Mesothelial cell of epicardium (in vitro differentiated cells): ENCODE measurements at regions not wholly inside any gene's neighbourhood (a gene's known extent, or its start where the extent isn't known, plus 50 kb on each side); places are given as distances from the start of the nearest gene placed in this dataset.

Experiments used
- DNase-seq, 2 experiments: peaks; one replicate each; pipeline ENCODE4 v3.0.0; 2021; ENCODE audit warnings: low spot score in 2 of 2; ENCODE audit not compliant: unreplicated experiment in 2 of 2
- H3K27ac Mint-ChIP-seq: 2 replicates; pipeline ENCODE4 v1.8.0; 2021; ENCODE audit warnings: mixed read lengths
- H3K27me3 Mint-ChIP-seq: 2 replicates; pipeline ENCODE4 v1.8.0; 2021; ENCODE audit warnings: low read depth, mixed read lengths
- H3K36me3 Mint-ChIP-seq: 2 replicates; pipeline ENCODE4 v1.8.0; 2021; ENCODE audit warnings: mixed read lengths
- H3K4me1 Mint-ChIP-seq: 2 replicates; pipeline ENCODE4 v1.8.0; 2021; ENCODE audit warnings: mixed read lengths
- H3K4me3 Mint-ChIP-seq: 2 replicates; pipeline ENCODE4 v1.8.0; 2021; ENCODE audit warnings: mild to moderate bottlenecking, moderate library complexity, mixed read lengths
- H3K9me3 Mint-ChIP-seq: 2 replicates; pipeline ENCODE4 v1.8.0; 2021; ENCODE audit warnings: mixed read lengths
- CTCF ChIP-seq: fragments of 200-600 bp; sonication (generic); IDR thresholded peaks from one replicate; pipeline ENCODE4 v1.5.0; 2021; ENCODE audit warnings: antibody characterized with exemption; ENCODE audit not compliant: unreplicated experiment

GRCh38 chr17:55661256-55661758 is 61.4 kb downstream of the TMEM100 start:
- no peak overlapping the region for H3K27ac Mint-ChIP-seq
- H3K36me3 Mint-ChIP-seq: no peaks in the 10 kb centered on the region
- no peak overlapping the region for H3K4me3 Mint-ChIP-seq
- H3K9me3 Mint-ChIP-seq: no peaks in the 10 kb centered on the region
- peaks cover 13% of the 10 kb centered on the region for H3K4me1 Mint-ChIP-seq
- H3K27me3 Mint-ChIP-seq: peaks cover 13% of the 10 kb centered on the region
- no peak for TF ChIP-seq CTCF
- no peak for DNase-seq

- no peaks in the 10 kb centered on the region for H3K36me3 Mint-ChIP-seq
- no peak overlapping the region for H3K4me3 Mint-ChIP-seq
- no peak for DNase-seq
- no peak for TF ChIP-seq CTCF
- H3K27ac Mint-ChIP-seq: no peak overlapping the region
- H3K4me1 Mint-ChIP-seq: peaks cover 13% of the 10 kb centered on the region
- no peaks in the 10 kb centered on the region for H3K9me3 Mint-ChIP-seq
- peaks cover 13% of the 10 kb centered on the region for H3K27me3 Mint-ChIP-seq
These were observed 62.3 kb downstream of the TMEM100 start for GRCh38 chr17:55660178-55660886.

GRCh38 chr17:55659661-55660060 is 63.0 kb downstream of the TMEM100 start:
- DNase-seq: no peak
- peaks cover 16% of the 10 kb centered on the region for H3K4me1 Mint-ChIP-seq
- H3K27ac Mint-ChIP-seq: no peak overlapping the region
- H3K9me3 Mint-ChIP-seq: no peaks in the 10 kb centered on the region
- no peak overlapping the region for H3K4me3 Mint-ChIP-seq
- no peak for TF ChIP-seq CTCF
- peaks cover 8% of the 10 kb centered on the region for H3K27me3 Mint-ChIP-seq
- no peaks in the 10 kb centered on the region for H3K36me3 Mint-ChIP-seq

GRCh38 chr17:55655777-55656176 is 66.9 kb downstream of the TMEM100 start:
- DNase-seq: no peak
- no peaks in the 10 kb centered on the region for H3K36me3 Mint-ChIP-seq
- no peak for TF ChIP-seq CTCF
- no peaks in the 10 kb centered on the region for H3K9me3 Mint-ChIP-seq
- H3K27ac Mint-ChIP-seq: no peak overlapping the region
- H3K27me3 Mint-ChIP-seq: peaks cover 4% of the 10 kb centered on the region
- no peak overlapping the region for H3K4me3 Mint-ChIP-seq
- peaks cover 15% of the 10 kb centered on the region for H3K4me1 Mint-ChIP-seq

GRCh38 chr17:55654821-55655220 is 67.8 kb downstream of the TMEM100 start:
- no peak for DNase-seq
- no peak for TF ChIP-seq CTCF
- H3K4me1 Mint-ChIP-seq: peaks cover 8% of the 10 kb centered on the region
- H3K4me3 Mint-ChIP-seq: no peak overlapping the region
- no peak overlapping the region for H3K27ac Mint-ChIP-seq
- H3K9me3 Mint-ChIP-seq: no peaks in the 10 kb centered on the region
- peaks cover 7% of the 10 kb centered on the region for H3K27me3 Mint-ChIP-seq
- H3K36me3 Mint-ChIP-seq: no peaks in the 10 kb centered on the region
